Spinal cord (tissue), 9 donors: ENCODE measurements at regions not wholly inside any gene's neighbourhood (a gene's known extent, or its start where the extent isn't known, plus 50 kb on each side); places are given as distances from the start of the nearest gene placed in this dataset.
A peak's percentile ranks its signal among the peaks of the same experiment; 100 is the strongest.
"Not testable (repeated sequence)": the region's sequence is repeated elsewhere in the genome, so short reads cannot be mapped to it uniquely, and the experiment has no call there.

Experiments used
- DNase-seq, 6 donors: peaks; one replicate each; pipeline versions ENCODE4 v3.0.0 to v3.0.0-alpha.2; 2013 to 2015; ENCODE audit warnings: low spot score in 6 of 6, low read depth in 4 of 6
- H3K27ac ChIP-seq: one replicate; pipeline ENCODE4 v1.5.1; 2013; ENCODE audit warnings: low read depth, low read length, control low read depth
- H3K27me3 ChIP-seq: one replicate; pipeline ENCODE4 v1.6.1; 2013; ENCODE audit warnings: low read length; ENCODE audit not compliant: control insufficient read depth, insufficient read depth
- H3K36me3 ChIP-seq: one replicate; pipeline ENCODE4 v1.6.1; 2013; ENCODE audit warnings: low read length; ENCODE audit not compliant: control insufficient read depth, insufficient read depth
- H3K4me1 ChIP-seq: one replicate; pipeline ENCODE4 v1.6.1; 2013; ENCODE audit warnings: low read length; ENCODE audit not compliant: control insufficient read depth, insufficient read depth
- H3K4me3 ChIP-seq: one replicate; pipeline ENCODE4 v1.5.1; 2013; ENCODE audit warnings: low read depth, low read length, control low read depth
- H3K9me3 ChIP-seq: one replicate; pipeline ENCODE4 v1.6.1; 2013; ENCODE audit warnings: low read length; ENCODE audit not compliant: control insufficient read depth, insufficient read depth
- WGBS: methylation state at CpG from one replicate; pipeline ENCODE4 v1.1.5; 2013; ENCODE audit warnings: missing lambda C conversion rate; ENCODE audit not compliant: insufficient coverage; 5-methylcytosine and 5-hydroxymethylcytosine counted together
- donor health status: healthy.

DNA sequence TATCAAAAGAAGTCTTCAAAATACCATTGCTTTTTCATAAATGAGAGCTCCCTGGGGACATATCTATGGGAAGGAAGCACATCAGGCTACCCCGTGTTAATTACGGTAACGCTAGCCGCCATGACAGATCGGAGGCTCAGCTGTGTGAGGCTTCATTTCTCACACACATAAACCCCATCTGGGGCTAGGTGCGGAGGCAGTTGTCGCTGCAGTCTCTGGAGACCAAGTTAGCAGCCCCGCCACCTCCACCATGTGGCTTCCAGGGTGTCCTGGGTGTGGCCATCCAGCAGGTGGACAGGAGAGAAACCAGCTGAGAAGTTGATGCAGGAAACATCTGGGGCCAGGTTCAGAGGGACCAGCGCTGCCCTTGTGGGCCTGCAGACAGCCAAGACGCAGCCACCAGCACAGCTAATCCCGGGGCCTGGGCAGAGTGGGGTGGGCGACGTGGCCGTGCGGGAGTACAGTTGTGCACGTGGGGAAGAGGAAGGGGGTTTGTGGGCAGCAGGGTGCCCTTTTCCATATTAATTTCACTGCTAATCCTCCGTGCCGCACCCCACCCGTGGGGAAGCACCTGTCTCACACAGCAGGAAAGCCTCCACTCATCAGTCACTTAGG, 426.5 kb downstream of the IRX1 start:
- Histone ChIP-seq H3K4me3 (no peak overlapping the region), H3K36me3 (no peaks in the 10 kb centered on the region), H3K4me1 (peaks cover 7% of the 10 kb centered on the region), H3K9me3 (no peaks in the 10 kb centered on the region), H3K27me3 (no peaks in the 10 kb centered on the region), H3K27ac (no peak overlapping the region)
- no peak for DNase-seq
- WGBS = 76% methylated on average over 17 of the region's 19 CpGs

DNA sequence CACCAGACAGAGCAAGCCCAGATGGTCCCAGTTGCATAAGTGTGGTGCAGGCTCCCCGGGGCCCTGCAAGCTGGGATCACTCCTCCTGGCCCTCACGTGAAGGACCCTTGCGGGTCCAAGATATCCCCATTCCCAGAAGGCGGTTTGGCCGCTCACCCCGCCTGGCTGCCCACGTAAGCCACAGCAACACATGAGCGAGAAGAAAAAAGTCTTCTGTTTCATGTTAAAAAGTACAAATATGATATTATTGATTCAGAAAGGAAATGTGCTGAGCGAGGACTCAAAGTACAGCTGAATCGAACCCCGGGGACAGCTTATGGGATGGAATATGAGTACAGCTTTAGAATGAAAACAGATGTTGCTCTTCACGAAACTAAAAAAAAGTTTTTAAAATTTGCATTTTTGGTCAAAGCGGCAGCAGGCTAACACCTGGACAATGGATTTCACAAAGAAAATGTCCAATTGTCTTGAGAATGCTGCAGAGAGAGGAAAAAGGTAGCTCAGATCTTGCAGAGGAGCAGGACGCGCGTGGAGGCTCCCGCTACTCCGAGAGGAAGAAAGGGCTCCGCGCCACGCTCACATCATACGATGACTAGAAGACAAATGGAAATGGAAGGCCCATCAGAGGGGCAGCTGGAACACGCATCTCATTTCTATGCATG, 427.6 kb downstream of the IRX1 start:
- H3K4me3 ChIP-seq = no peak overlapping the region
- no peaks in the 10 kb centered on the region for H3K36me3 ChIP-seq
- H3K4me1 ChIP-seq = peaks cover 7% of the 10 kb centered on the region
- WGBS = 78% methylated on average over 14 of the region's 23 CpGs
- no peaks in the 10 kb centered on the region for H3K27me3 ChIP-seq
- no peak overlapping the region for H3K27ac ChIP-seq
- no peaks in the 10 kb centered on the region for H3K9me3 ChIP-seq
- DNase-seq = no peak

DNA sequence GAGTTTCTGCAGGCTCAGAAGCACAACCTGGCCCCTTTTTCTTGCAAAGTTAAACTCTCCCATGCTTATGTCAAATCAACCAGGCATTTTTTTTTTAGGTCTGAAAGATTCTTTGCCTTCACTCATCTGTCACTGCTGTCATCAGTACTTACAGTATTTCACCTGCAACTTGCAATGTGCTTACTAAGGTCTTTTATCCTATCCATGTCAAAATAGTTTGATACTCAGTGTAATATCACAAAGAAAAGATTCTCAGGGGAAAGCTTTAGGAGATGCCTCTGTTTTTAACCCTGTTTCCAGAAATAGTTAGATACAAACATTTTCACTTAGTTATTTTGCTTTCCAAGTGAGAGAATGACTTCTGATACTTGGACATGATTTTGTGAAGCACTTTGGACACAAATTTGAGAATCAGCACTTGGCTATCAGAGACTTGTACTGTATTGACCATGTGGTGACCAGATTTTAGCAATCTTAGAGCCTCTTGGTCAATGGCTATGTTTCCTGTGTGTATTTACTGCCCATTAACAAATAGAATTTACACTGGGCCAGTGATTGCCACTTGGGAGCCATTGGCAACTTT, 428.2 kb downstream of the IRX1 start:
- no peak overlapping the region for H3K4me3 ChIP-seq
- peaks cover 7% of the 10 kb centered on the region for H3K4me1 ChIP-seq
- no peaks in the 10 kb centered on the region for H3K9me3 ChIP-seq
- no peak for DNase-seq
- no peaks in the 10 kb centered on the region for H3K36me3 ChIP-seq
- no peak overlapping the region for H3K27ac ChIP-seq
- no peaks in the 10 kb centered on the region for H3K27me3 ChIP-seq

DNA sequence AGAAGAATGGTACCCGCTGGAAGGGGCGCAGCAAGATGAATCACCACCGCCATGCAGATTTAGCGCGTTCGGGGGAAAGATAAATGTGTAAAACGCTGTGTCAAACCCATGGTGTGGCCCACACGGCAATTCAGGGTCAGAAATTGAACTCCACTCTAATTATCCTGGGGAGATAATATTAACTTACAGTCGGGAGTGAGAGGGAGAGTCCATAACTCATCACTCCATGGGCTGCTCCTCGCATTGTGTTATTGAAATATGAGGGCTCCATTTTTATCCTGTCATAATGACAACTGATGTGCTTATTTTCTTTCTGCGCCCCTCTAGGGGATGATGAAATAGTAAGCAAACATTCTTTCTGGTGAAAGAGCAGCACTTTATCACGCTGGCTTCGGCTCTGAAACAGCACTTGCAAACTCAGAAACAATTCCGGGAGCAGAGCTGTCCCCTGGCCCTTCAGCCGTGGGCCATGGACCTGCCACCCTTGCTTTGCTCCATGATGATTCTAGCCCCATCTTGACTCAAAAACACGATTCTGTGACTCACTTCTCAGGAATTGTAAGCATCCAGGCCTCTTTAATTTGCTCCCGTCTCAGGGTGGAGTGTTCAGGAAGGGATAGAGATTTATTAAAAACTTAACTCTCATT, 431.6 kb downstream of the IRX1 start:
- Histone ChIP-seq H3K9me3 (peaks cover 5% of the 10 kb centered on the region), H3K4me3 (no peak overlapping the region), H3K27me3 (no peaks in the 10 kb centered on the region), H3K36me3 (no peaks in the 10 kb centered on the region), H3K27ac (no peak overlapping the region), H3K4me1 (no peaks in the 10 kb centered on the region)
- 85% methylated on average over 8 of the region's 17 CpGs for WGBS
- DNase-seq = peak in 1 of 6 donors; percentile 44

DNA sequence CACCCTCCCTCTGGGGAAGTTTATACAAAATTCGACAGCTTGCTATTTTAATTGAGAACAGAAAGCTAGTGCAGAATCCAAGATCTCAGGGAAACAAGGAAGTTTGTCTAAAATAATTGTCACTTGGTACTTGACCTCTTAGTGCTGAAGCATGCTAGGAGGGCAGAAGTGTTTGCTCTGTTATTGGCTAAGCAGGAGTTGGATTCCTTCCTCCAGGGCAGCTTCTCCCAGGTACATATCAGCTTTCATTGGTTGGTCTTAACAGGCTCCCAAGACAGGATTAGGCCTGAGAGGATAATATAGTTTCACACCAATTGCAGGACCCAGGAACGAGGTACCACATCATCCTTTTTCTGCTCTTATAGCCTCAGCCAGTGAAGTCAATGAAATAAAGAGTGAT, 432.8 kb downstream of the IRX1 start:
- DNase-seq = no peak
- no peaks in the 10 kb centered on the region for H3K36me3 ChIP-seq
- H3K27ac ChIP-seq = no peak overlapping the region
- no peak overlapping the region for H3K4me3 ChIP-seq
- no peaks in the 10 kb centered on the region for H3K27me3 ChIP-seq
- no peaks in the 10 kb centered on the region for H3K4me1 ChIP-seq
- peaks cover 5% of the 10 kb centered on the region for H3K9me3 ChIP-seq
- WGBS = no CpG with 5 or more reads among the region's 2 CpGs

DNA sequence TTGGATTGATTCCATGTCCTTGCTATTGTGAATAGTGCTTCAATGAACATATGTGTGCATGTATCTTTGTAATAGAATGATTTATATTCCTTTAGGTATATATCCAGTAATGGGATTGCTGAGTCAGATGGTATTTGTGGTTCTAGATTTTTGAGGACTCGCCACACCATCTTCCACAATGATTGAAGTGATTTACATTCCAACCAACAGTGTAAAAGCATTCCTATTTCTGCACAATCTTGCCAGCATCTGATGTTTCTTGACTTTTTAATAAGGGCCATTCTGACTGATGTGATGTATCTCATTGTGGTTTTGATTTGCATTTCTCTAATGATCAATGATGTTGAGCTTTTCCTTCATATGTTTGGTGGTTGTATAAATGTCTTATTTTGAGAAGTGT, 437.9 kb downstream of the IRX1 start:
- H3K4me3 ChIP-seq, H3K36me3 ChIP-seq, H3K9me3 ChIP-seq, DNase-seq, H3K4me1 ChIP-seq, H3K27ac ChIP-seq, H3K27me3 ChIP-seq: not testable (repeated sequence)
- WGBS = no CpG with 5 or more reads among the region's 1 CpG

DNA sequence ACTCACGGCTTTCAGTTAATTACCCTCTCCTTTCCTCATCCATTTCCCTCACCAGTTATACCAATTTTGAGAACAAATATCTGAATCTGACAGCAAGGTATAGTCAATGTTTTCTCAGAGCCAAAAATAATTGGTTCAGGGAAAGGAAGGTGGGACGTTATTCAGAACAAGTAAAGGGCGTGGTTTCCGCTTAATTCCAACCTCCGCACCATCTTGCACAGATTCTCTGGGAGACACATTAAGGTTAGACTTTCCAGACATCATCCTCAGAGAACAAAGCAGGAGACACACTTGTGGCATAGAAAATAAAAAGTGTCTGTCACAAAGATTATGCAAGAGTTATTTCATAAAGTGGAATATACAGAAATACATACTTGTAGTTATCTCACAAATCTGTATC, 441.2 kb downstream of the IRX1 start:
- WGBS = no CpG with 5 or more reads among the region's 5 CpGs
- no peaks in the 10 kb centered on the region for H3K27me3 ChIP-seq
- no peaks in the 10 kb centered on the region for H3K9me3 ChIP-seq
- no peaks in the 10 kb centered on the region for H3K36me3 ChIP-seq
- no peak overlapping the region for H3K4me3 ChIP-seq
- no peak for DNase-seq
- H3K4me1 ChIP-seq = no peaks in the 10 kb centered on the region
- H3K27ac ChIP-seq = no peak overlapping the region

DNA sequence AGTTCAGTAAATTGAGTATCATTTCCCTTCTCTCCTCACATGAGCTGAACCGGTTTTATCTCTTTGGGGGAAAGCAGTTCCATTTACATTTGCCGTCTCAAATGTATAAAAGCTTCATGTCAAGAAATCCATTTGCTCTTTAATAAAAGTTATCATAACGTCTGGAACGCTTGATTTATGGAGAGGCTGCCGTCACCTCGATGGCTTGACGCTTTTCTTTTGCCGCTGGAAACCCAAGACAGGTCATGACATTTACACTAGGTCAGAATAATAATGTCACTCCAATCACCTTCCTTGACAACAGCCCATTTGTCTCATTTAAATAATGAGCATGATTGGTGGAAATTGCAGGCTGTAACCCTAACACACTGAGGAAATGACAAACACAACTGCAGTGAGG, 443.4 kb downstream of the IRX1 start:
- no peak for DNase-seq
- no peaks in the 10 kb centered on the region for H3K27me3 ChIP-seq
- no peaks in the 10 kb centered on the region for H3K9me3 ChIP-seq
- no peak overlapping the region for H3K4me3 ChIP-seq
- no peaks in the 10 kb centered on the region for H3K4me1 ChIP-seq
- H3K27ac ChIP-seq = no peak overlapping the region
- 85% methylated on average over 2 of the region's 8 CpGs for WGBS
- H3K36me3 ChIP-seq = no peaks in the 10 kb centered on the region

DNA sequence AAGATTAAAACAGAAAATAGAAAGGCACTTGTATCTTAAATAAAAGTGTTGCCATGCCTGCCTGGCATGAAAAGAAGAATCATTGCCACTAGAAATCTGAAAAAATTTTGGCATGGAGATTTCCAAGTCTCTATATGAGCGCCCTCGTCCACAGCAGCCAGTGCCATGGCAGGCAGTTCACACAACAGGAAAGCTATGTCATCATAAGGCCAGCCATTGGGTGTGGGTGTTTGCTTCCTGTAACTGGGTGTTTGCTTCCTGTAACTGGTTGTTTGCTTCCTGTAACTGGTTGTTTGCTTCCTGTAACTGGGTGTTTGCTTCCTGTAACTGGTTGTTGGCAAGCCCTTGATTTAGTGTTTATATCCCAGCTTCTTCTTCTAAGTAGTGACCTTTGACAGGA, 446.7 kb downstream of the IRX1 start:
- H3K27me3 ChIP-seq = no peaks in the 10 kb centered on the region
- WGBS = 89% methylated on average over 1 of the region's 2 CpGs
- DNase-seq = no peak
- no peaks in the 10 kb centered on the region for H3K4me1 ChIP-seq
- H3K4me3 ChIP-seq = no peak overlapping the region
- H3K36me3 ChIP-seq = no peaks in the 10 kb centered on the region
- H3K9me3 ChIP-seq = no peaks in the 10 kb centered on the region
- H3K27ac ChIP-seq = no peak overlapping the region

DNA sequence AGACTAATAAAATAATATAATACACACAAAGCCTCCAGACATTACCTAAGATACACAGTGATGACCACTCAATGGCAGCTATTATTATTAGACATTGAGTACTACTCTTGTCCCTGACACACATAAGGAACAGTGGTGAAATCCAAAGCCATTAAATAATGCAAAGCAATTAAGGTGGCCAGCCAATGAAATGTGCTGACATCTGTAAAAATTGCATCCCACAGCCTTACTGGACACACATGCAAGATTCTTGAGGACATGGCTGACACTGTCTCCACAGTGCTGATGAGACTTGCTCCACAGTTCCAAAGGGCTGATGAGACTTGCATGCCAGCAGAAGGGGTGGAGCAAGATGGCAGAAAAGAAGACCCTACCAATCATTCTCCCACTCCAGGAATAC, 447.5 kb downstream of the IRX1 start:
- H3K36me3 ChIP-seq = no peaks in the 10 kb centered on the region

More for the DNA sequence above, 447.5 kb downstream of the IRX1 start:
- no peak for DNase-seq
- Histone ChIP-seq H3K4me3 (no peak overlapping the region), H3K27ac (no peak overlapping the region), H3K27me3 (no peaks in the 10 kb centered on the region), H3K4me1 (no peaks in the 10 kb centered on the region), H3K9me3 (no peaks in the 10 kb centered on the region)
